ENCODE measurements at regions not wholly inside any gene's neighbourhood (a gene's known extent, or its start where the extent isn't known, plus 50 kb on each side); places are given as distances from the start of the nearest gene placed in this dataset.

- H3K27me3 ChIP-seq (ENCODE audit: insufficient read depth, low read length) = no peaks in the 10 kb centered on the region
- H3K4me1 ChIP-seq (ENCODE audit: insufficient read depth, low read length) = no peaks in the 10 kb centered on the region
- no peaks in the 10 kb centered on the region for H3K79me2 ChIP-seq (ENCODE audit: insufficient read depth, low read length)
- H3K9me3 ChIP-seq (ENCODE audit: control insufficient read depth, low read depth, low read length) = no peaks in the 10 kb centered on the region
- H2BK5ac ChIP-seq (ENCODE audit: insufficient read length, low read length) = no peak overlapping the region
- no peak overlapping the region for H3K27ac ChIP-seq (ENCODE audit: insufficient read length, low read depth, low read length)
- no peak overlapping the region for H2BK15ac ChIP-seq (ENCODE audit: low read depth, low read length)
- H3K23me2 ChIP-seq (ENCODE audit: insufficient read length, low read depth, low read length, poor library complexity, severe bottlenecking) = no peaks in the 10 kb centered on the region
- no peak overlapping the region for H4K91ac ChIP-seq (ENCODE audit: insufficient read length, low read depth, low read length)
- no peaks in the 10 kb centered on the region for H4K20me1 ChIP-seq (ENCODE audit: control insufficient read depth, insufficient read depth, insufficient read length)
- Mint-ChIP-seq H3K36me3 (ENCODE audit: insufficient read depth in 1 of 3, low read depth in 3 of 3) (peaks cover 1 to 3% (median 2%) of the 10 kb centered on the region in 3 experiments; a peak in 2 of 7 replicates), H3K9me3 (peaks cover 4 to 10% of the 10 kb centered on the region in 2 experiments), H3K4me3 (no peak overlapping the region), H3K27me3 (ENCODE audit: low read depth) (no peaks in the 10 kb centered on the region), H3K4me1 (no peaks in the 10 kb centered on the region), H3K27ac (no peak overlapping the region)
- no peak for TF ChIP-seq CTCF (conservative IDR thresholded peaks at IDR 0.05)
- no peak overlapping the region for H2BK20ac ChIP-seq (ENCODE audit: low read depth, low read length, poor library complexity, severe bottlenecking)
- H3T11ph ChIP-seq (ENCODE audit: low read length) = no peak overlapping the region
- no peak overlapping the region for H3K4ac ChIP-seq (ENCODE audit: low read depth, low read length)
- no peak overlapping the region for H3K14ac ChIP-seq (ENCODE audit: insufficient read depth, low read length)
- no peak overlapping the region for H3K9ac ChIP-seq (ENCODE audit: extremely low read depth, insufficient read length, low read length)
- H4K5ac ChIP-seq (ENCODE audit: insufficient read length, low read depth, low read length) = no peak overlapping the region
- DNase-seq = no peak
- no peak overlapping the region for H2AK5ac ChIP-seq (ENCODE audit: insufficient read length, low read length)
- H4K8ac ChIP-seq (replicated peaks; ENCODE audit: insufficient read length, low read depth, low read length) = no peak overlapping the region
- H2BK12ac ChIP-seq (ENCODE audit: insufficient read length, low read depth, low read length) = no peak overlapping the region
- H3K56ac ChIP-seq (ENCODE audit: insufficient read length, low read depth, low read length) = no peak overlapping the region
- no peak overlapping the region for H3K4me2 ChIP-seq (ENCODE audit: insufficient read depth, insufficient read length, low read length)
- no peaks in the 10 kb centered on the region for H3K79me1 ChIP-seq (ENCODE audit: insufficient read depth, low read depth, low read length, poor library complexity, severe bottlenecking)
- H2AFZ ChIP-seq (ENCODE audit: low read length) = no peak overlapping the region
- no peak overlapping the region for H3K18ac ChIP-seq (ENCODE audit: insufficient read length, low read depth, low read length)
- no peak overlapping the region for H2BK120ac ChIP-seq (ENCODE audit: low read depth, low read length, poor library complexity, severe bottlenecking)
- no peak overlapping the region for H3K23ac ChIP-seq (ENCODE audit: insufficient read length, low read depth, low read length)
These were observed 214.4 kb upstream of the LRATD1 start for GRCh38 chr2:14418115-14418514.
